ENCODE measurements at regions not wholly inside any gene's neighbourhood (a gene's known extent, or its start where the extent isn't known, plus 50 kb on each side); places are given as distances from the start of the nearest gene placed in this dataset.

GRCh38 chr11:119806064-119806915 is 77.3 kb upstream of the NECTIN1 start:
- no peak for DNase-seq

DNA sequence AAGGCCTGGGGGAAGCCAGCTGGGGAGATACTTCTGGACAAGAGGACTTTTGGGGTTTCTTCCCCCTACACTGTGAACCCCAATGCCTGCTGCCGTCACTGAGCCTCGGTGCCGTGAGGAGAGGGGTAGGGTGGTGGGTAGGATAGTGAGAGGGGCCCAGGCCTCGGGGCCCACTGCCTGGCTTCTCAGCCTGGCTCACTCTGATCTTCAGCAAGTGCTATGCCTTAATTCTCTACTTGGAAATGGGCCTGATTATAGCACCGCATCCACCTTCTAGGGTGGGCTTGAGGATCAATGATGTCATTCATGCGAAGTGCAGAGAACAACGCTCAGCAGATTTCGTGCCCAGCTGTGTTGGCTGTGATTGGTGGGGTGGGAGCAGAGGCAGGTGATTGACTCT is 76.7 kb upstream of the NECTIN1 start:
- DNase-seq: no peak

DNA sequence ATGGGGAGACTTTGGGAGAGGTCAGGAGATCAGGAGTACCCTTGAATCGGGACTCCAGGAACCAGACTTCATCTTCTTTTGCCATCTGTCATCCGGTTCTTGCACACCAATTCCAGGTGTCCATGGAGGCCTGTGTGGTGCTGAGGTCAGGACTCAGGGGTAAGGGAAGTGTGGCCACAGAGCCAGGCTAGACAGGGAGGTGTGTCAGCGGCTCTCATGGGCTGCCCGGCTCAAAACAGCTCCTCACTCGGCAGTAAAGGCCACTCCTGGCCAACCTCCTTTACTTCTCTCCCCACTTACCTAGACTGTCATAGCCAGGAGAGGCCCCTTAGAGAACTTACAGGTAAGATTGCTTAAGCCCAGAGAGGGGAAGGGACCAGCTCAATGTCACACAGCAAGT is 75.7 kb upstream of the NECTIN1 start:
- DNase-seq: no peak

- no peak for DNase-seq
Measured at GRCh38 chr11:119803726-119804294, 74.8 kb upstream of the NECTIN1 start.

DNA sequence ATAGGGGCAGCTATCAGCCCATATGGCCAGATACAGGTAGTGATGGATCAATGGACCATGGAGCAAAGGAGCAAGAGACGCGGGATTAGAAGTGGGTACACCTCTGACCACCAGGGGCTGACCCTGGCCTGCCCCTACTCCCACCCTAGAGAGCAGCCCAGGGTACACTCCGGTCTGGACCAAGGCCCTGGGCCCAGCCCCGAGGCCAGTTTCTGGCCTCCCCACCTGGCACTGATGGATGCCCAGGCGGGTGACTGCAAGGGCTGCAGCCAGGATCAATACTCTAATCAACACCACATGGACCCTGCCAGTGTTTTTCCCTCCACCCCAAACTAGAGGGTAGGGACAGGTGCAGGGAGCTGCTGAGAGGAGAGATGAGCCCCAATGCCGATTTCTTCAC is 74.1 kb upstream of the NECTIN1 start:
- no peak for DNase-seq

- DNase-seq: no peak
Measured at GRCh38 chr11:119802670-119803069, 73.7 kb upstream of the NECTIN1 start.

DNA sequence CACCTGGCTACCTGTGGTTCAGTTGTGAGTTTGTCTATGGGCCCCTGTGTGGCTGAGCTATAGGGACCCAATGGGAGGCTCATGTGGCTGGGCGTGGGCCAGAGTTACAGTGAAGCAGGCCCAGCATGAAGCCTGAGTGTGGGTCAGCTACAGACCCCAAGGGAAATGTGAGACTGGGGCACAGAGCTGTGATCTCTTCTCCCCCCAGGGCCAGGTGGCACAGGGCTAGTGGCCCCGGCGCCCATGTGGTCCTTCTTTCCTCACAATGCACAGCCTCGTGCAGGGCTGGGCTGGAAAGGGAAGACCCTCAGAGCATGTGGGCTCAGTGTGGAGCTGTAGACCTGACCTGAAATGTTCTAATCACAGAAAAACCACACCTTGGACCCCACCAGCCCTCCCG is 71.6 kb upstream of the NECTIN1 start:
- DNase-seq: no peak

- no peak for DNase-seq
Measured at GRCh38 chr11:119800171-119800570, 71.2 kb upstream of the NECTIN1 start.

- no peak for DNase-seq
Measured at GRCh38 chr11:119798656-119799055, 69.7 kb upstream of the NECTIN1 start.

DNA sequence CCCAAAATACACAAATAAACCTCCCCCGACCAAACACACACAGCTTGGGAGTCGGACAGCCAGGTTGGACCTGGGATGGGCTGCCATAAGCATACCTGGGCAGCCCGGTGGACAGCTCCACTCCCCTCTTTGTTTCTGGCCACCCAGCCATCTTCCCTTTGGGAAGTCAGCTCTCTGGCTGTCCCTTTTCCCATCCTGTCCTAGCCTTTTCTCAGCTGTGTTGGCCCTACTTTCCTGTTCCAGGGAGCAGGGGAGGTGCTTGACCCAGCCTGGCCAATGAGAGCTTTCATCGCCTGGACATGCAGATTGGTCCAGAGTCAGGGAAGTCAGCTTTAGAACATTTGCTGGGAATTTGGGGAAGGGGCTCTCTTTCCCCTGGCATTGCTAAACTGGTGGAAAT is 68.7 kb upstream of the NECTIN1 start:
- DNase-seq: no peak

- no peak for DNase-seq
Measured at GRCh38 chr11:119797123-119797611, 68.2 kb upstream of the NECTIN1 start.

- no peak for DNase-seq
Measured at GRCh38 chr11:119796363-119797060, 67.5 kb upstream of the NECTIN1 start.

DNA sequence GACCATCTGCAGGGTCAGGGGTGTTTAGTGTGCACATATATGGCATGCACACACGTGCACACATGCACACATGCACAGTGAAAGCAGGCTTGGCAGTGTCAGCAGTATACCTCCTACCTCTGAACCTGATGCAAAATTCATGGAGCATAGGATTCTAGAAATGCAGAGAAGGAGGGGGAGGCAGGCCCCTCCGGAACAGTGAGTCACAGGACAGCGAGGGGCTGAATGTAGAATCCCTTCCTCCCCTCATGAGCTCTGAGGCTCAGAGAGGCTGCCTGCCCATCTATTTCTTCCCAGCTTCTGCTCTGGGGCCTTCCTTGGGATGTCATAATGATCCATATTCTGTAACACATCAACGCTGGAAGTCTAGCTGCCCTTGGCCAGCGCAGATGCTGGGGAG is 66.7 kb upstream of the NECTIN1 start:
- no peak for DNase-seq

DNA sequence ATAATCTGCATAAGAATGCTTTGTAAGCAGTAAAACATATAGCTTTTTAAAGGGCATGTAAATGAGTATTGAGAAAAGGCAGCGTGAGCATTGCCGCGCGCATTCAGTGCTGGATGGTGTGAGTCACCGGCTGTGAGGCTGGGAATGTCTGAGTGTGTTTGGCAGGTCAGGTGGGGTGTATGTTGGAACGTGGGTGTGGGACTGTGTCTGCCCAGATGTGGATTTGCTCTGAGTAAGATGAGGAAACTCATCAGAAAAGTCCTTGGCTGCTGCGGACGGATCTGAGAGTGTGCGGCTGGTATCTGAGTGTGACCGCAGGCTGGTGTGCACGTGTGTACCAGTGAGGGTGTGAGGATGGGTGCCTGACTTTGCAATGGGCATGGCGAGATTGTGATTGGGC is 66.2 kb upstream of the NECTIN1 start:
- DNase-seq: peak; percentile 13

GRCh38 chr11:119794756-119795155 is 65.8 kb upstream of the NECTIN1 start:
- DNase-seq: no peak

DNA sequence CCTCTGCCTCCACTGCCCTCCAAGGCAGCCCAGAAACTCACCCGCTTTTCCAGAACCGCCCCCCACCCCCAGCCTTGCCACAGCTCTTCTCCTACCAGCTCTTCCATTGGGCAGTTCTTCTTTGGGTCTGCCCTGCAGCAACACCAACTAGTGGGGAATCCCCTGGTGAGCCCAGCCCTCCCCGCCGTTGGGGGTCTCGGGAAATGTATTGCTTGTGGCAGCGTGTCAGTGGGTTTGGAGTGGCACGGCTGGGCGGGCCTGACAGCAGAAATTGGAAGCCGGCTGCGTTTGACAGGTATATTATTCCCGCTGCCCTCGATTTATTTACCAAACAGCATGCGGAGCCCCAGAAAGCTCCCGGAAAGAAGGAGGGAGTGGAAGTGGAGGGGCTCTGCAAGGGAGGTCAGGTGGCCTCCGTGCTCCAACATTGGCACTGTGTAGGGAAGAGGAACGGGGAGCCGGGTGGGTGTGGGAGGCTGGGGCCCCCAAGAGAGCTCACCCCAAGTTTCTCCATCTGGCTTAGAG is 65.2 kb upstream of the NECTIN1 start:
- DNase-seq: no peak

DNA sequence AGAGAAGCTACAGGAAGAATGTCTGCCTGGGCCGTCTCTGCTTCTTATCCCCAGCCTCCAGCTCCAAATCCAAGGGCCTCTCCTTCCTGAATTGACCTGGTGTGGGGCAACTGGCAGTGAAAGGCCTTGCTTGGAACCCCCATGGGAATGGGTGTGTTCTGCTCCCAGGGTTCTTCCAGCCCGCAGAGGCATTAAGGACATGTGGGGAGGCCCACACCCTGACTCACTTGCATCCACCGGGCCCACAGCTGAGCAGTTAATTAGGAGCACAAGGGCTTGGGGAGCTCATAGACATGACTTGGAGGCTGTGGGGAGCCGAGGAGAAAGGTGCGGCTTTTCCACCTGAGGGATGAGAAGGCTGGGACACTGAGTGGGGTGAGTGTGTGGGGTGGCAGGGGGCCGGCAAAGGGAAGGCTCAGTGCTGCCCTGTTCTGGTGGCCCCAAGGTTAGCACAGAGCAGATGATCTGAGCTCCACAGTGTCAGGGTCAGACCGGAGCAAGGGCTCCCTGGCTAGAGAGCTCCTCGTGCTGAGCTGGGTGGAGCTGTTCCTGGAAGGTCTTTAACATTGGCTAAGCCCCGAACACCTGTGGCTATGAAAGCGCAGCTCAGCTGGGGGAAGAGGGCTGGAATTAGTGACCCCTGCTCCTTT is 64.5 kb upstream of the NECTIN1 start:
- DNase-seq: no peak

- DNase-seq: no peak
Measured at GRCh38 chr11:119791701-119792151, 62.7 kb upstream of the NECTIN1 start.

DNA sequence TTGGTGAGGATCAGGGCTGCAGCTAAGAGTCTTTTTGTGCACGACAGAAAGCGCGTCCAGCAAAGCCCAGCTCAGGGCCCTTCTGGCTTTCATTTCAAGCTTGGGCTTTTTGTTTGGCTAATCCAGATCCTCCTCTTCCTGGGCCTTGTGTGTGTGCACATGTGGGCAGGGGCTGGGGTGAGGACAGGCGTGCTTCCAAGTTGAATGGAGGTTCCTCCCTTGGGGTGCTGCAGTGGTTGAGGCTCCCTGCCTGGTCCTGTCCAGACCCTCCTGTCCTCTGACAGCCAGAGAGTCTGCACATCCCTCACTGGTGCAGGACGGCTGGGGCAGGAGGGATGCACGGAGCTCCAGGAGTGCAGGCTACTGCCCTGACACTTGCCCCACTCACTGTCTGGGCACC is 62.0 kb upstream of the NECTIN1 start:
- DNase-seq: no peak

DNA sequence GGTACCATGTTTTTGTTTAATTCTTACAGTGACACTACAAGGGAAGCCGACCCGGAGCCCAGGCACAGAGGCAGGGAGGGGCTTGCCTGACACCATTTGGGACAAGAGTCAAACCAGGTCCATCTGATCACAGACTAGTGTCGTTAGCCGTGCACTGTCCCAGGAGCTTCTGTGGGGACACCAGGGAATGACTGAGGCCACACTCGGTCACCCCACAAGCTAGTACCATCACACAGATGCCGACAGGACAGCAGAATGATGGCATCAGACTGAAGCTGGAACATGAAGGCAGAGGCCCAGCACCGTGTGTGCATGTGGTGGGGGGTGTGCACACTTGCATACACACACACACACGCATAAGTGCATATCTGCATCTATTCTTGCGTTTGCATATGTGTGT is 61.5 kb upstream of the NECTIN1 start:
- no peak for DNase-seq

- no peak for DNase-seq
Measured at GRCh38 chr11:119789766-119790407, 60.9 kb upstream of the NECTIN1 start.

DNA sequence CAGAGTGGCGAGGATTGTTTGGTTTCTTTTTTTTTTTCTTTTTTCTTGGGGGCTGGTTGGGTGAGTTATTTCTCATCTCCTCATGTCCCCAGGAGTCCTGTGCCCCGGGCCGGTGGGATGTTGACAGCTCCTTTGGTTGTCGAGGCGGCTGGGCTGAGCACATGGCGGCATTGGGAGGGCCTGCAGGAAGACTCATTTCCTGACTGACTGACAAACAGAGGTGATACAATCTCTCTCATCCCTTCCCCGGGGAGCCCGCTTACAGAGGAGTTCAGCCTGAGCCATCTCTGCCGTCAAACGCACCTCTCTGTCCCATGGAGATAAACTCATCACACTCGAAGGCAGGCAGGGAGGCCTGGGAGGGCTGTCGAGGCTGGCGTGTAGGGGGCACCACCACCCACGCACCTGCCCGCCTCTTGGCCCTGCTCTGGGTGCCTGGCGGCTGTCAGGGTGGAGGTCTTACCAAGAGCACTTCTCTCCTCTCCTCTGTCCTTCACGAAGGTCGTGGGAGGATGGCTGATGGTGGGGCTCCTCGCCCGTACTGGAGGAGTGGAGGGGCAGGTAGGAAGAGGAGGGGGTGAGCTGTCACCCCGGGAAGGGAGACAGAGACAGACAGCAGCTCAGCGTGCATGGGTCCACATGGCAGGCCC is 60.0 kb upstream of the NECTIN1 start:
- DNase-seq: no peak

All from EL (cell line).